HCT116 (cell line): ENCODE measurements at regions not wholly inside any gene's neighbourhood (a gene's known extent, or its start where the extent isn't known, plus 50 kb on each side); places are given as distances from the start of the nearest gene placed in this dataset.

Experiments
- CEBPB ChIP-seq: IDR thresholded peaks from 2 replicates; pipeline ENCODE4 v1.6.1; 2012; ENCODE audit warnings: low read depth
- EZH2 ChIP-seq: fragments of 200-600 bp; sonication (generic); IDR thresholded peaks from 2 replicates; pipeline ENCODE4 v1.6.1; 2017; ENCODE audit warnings: antibody characterized with exemption, mixed run types
- EZH2phosphoT487 ChIP-seq: fragments of 200-600 bp; IDR thresholded peaks from 2 replicates; pipeline ENCODE4 v1.6.1; 2018; ENCODE audit warnings: antibody characterized with exemption, borderline replicate concordance
- FOSL1 ChIP-seq: IDR thresholded peaks from 2 replicates; pipeline ENCODE4 v1.6.1; 2012; ENCODE audit warnings: low read depth
- JUND ChIP-seq: IDR thresholded peaks from 2 replicates; pipeline ENCODE4 v1.6.1; 2012
- RAD21 ChIP-seq: IDR thresholded peaks from 2 replicates; pipeline ENCODE4 v1.6.1; 2012; ENCODE audit warnings: low read depth, mild to moderate bottlenecking
- YY1 ChIP-seq: IDR thresholded peaks from 2 replicates; pipeline ENCODE4 v1.6.1; 2011; ENCODE audit warnings: low read length, low read depth, moderate library complexity, mild to moderate bottlenecking; ENCODE audit not compliant: insufficient replicate concordance; ENCODE audit errors: extremely low read depth
- TF ChIP-seq, protein P1 (sequence below), 3 experiments: fragments of 200-600 bp in 1 of 3; sonication (generic) in 1 of 3; IDR thresholded peaks in 2 of 3; conservative IDR thresholded peaks in 1 of 3; 2 replicates each; pipeline ENCODE4 v1.5.1; 2012 to 2017; ENCODE audit warnings: low read depth in 2 of 3, low read length in 2 of 3, antibody characterized with exemption in 1 of 3, borderline replicate concordance in 1 of 3, control low read depth in 1 of 3, mild to moderate bottlenecking in 1 of 3, mixed read lengths in 1 of 3, mixed run types in 1 of 3, moderate library complexity in 1 of 3; ENCODE audit not compliant: insufficient read depth in 1 of 3
- TF ChIP-seq, protein P2 (sequence below): IDR thresholded peaks from 2 replicates; pipeline ENCODE4 v1.6.1; 2012; ENCODE audit warnings: low read depth

DNA sequence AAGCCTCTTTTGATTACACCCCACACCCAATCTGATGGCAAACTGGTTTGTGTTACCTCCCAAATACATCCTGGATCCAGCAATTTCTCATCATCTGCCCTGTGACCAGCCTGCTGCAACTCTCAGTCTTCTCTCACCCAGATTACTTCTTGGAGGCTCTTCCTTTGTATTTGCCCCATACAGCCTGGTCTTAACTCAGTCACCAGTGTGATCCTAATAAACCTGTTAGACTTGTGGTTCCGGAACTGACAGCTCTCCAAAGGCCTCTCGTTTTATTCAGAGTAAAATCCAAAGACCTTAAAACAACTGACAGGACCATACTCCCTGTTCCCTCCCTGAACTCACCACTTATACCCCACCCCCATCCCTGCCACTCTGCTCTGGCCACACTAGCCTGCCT lies 228.2 kb upstream of the PAPPA start:
- TF ChIP-seq YY1: no peak
- TF ChIP-seq, protein P1, sequence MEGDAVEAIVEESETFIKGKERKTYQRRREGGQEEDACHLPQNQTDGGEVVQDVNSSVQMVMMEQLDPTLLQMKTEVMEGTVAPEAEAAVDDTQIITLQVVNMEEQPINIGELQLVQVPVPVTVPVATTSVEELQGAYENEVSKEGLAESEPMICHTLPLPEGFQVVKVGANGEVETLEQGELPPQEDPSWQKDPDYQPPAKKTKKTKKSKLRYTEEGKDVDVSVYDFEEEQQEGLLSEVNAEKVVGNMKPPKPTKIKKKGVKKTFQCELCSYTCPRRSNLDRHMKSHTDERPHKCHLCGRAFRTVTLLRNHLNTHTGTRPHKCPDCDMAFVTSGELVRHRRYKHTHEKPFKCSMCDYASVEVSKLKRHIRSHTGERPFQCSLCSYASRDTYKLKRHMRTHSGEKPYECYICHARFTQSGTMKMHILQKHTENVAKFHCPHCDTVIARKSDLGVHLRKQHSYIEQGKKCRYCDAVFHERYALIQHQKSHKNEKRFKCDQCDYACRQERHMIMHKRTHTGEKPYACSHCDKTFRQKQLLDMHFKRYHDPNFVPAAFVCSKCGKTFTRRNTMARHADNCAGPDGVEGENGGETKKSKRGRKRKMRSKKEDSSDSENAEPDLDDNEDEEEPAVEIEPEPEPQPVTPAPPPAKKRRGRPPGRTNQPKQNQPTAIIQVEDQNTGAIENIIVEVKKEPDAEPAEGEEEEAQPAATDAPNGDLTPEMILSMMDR (IDR thresholded peaks at IDR 0.05 in 2 of 3, conservative IDR thresholded peaks at IDR 0.05 in 1 of 3; ENCODE audit: borderline replicate concordance in 1 of 3, insufficient read depth in 1 of 3, low read depth in 2 of 3, low read length in 2 of 3): no peak
- TF ChIP-seq, protein P2, sequence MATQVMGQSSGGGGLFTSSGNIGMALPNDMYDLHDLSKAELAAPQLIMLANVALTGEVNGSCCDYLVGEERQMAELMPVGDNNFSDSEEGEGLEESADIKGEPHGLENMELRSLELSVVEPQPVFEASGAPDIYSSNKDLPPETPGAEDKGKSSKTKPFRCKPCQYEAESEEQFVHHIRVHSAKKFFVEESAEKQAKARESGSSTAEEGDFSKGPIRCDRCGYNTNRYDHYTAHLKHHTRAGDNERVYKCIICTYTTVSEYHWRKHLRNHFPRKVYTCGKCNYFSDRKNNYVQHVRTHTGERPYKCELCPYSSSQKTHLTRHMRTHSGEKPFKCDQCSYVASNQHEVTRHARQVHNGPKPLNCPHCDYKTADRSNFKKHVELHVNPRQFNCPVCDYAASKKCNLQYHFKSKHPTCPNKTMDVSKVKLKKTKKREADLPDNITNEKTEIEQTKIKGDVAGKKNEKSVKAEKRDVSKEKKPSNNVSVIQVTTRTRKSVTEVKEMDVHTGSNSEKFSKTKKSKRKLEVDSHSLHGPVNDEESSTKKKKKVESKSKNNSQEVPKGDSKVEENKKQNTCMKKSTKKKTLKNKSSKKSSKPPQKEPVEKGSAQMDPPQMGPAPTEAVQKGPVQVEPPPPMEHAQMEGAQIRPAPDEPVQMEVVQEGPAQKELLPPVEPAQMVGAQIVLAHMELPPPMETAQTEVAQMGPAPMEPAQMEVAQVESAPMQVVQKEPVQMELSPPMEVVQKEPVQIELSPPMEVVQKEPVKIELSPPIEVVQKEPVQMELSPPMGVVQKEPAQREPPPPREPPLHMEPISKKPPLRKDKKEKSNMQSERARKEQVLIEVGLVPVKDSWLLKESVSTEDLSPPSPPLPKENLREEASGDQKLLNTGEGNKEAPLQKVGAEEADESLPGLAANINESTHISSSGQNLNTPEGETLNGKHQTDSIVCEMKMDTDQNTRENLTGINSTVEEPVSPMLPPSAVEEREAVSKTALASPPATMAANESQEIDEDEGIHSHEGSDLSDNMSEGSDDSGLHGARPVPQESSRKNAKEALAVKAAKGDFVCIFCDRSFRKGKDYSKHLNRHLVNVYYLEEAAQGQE: no peak
- no peak for TF ChIP-seq CEBPB
- no peak for TF ChIP-seq FOSL1
- TF ChIP-seq EZH2phosphoT487: no peak
- TF ChIP-seq JUND: no peak
- no peak for TF ChIP-seq EZH2
- TF ChIP-seq RAD21: no peak
